DND-41 (cell line): ENCODE measurements at regions not wholly inside any gene's neighbourhood (a gene's known extent, or its start where the extent isn't known, plus 50 kb on each side); places are given as distances from the start of the nearest gene placed in this dataset.

Source experiments
- EZH2 ChIP-seq: IDR thresholded peaks from 3 replicates; pipeline ENCODE4 v1.6.1; 2012; ENCODE audit warnings: borderline replicate concordance, low read depth, mild to moderate bottlenecking, moderate library complexity, low read length, inconsistent platforms; ENCODE audit not compliant: severe bottlenecking
- TF ChIP-seq, protein P1 (sequence below): IDR thresholded peaks from 2 replicates; pipeline ENCODE4 v1.5.1; 2012; ENCODE audit warnings: borderline replicate concordance, low read length, moderate library complexity, mild to moderate bottlenecking; ENCODE audit not compliant: poor library complexity, severe bottlenecking; ENCODE audit errors: extremely low read depth

DNA sequence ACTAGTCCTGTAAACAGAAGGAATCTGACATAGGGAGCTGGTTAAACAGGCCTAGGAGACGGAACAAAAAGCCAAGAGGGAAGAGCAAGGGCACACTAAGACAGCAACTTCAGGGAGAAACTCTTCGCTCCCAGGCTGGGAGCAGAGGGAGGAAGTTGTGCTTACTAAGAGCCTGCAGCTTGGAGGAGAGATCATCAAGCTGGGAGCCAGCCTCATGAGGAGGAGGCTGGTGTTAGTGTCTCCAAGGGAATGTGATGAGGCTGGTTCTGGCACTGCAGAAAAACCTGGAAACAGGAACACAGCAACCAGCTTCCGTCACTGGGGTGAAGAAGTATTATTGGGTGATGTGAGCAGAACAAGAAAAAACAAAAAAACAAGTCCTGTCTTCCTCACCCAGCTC, 1027.3 kb downstream of the UQCRFS1 start:
- TF ChIP-seq, protein P1, sequence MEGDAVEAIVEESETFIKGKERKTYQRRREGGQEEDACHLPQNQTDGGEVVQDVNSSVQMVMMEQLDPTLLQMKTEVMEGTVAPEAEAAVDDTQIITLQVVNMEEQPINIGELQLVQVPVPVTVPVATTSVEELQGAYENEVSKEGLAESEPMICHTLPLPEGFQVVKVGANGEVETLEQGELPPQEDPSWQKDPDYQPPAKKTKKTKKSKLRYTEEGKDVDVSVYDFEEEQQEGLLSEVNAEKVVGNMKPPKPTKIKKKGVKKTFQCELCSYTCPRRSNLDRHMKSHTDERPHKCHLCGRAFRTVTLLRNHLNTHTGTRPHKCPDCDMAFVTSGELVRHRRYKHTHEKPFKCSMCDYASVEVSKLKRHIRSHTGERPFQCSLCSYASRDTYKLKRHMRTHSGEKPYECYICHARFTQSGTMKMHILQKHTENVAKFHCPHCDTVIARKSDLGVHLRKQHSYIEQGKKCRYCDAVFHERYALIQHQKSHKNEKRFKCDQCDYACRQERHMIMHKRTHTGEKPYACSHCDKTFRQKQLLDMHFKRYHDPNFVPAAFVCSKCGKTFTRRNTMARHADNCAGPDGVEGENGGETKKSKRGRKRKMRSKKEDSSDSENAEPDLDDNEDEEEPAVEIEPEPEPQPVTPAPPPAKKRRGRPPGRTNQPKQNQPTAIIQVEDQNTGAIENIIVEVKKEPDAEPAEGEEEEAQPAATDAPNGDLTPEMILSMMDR, result no peak
- TF ChIP-seq EZH2, result no peak
